HEK293T (cell line): ENCODE measurements at regions not wholly inside any gene's neighbourhood (a gene's known extent, or its start where the extent isn't known, plus 50 kb on each side); places are given as distances from the start of the nearest gene placed in this dataset.

ENCODE experiments used
- CTCF ChIA-PET: fragments of 350-600 bp; formaldehyde crosslinking; extraction: SDS; loops from one replicate; lab custom pipeline; 2021; ENCODE audit warnings: antibody characterized with exemption, inconsistent platforms; lab: Yijun Ruan, JAX
- POLR2A ChIA-PET: fragments of 350-600 bp; formaldehyde crosslinking; extraction: SDS; loops from one replicate; lab custom pipeline; 2020; ENCODE audit warnings: antibody characterized with exemption, inconsistent platforms; lab: Yijun Ruan, JAX
- DNase-seq: peaks from one replicate; pipeline ENCODE4 v3.0.0; 2012; ENCODE audit warnings: mixed read lengths; ENCODE audit errors: extremely low spot score
- ARNT ChIP-seq: fragments of 450-650 bp; IDR thresholded peaks from 2 replicates; pipeline ENCODE4 v1.6.1; 2017; ENCODE audit warnings: mild to moderate bottlenecking
- BHLHE40 ChIP-seq: fragments of 450-650 bp; IDR thresholded peaks from 2 replicates; pipeline ENCODE4 v1.6.1; 2016; ENCODE audit warnings: mild to moderate bottlenecking, moderate library complexity, borderline replicate concordance
- CTBP1 ChIP-seq: fragments of 450-650 bp; IDR thresholded peaks from 2 replicates; pipeline ENCODE4 v1.6.1; 2016; ENCODE audit warnings: borderline replicate concordance
- ELF4 ChIP-seq: fragments of 450-650 bp; IDR thresholded peaks from 2 replicates; pipeline ENCODE4 v1.6.1; 2017; ENCODE audit warnings: antibody characterized with exemption
- FOXA1 ChIP-seq: fragments of 450-650 bp; IDR thresholded peaks from 2 replicates; pipeline ENCODE4 v1.6.1; 2016; ENCODE audit warnings: mild to moderate bottlenecking
- FOXK2 ChIP-seq: fragments of 450-650 bp; IDR thresholded peaks from 2 replicates; pipeline ENCODE4 v1.6.1; 2016; ENCODE audit warnings: mild to moderate bottlenecking
- FOXM1 ChIP-seq: fragments of 450-650 bp; IDR thresholded peaks from 2 replicates; pipeline ENCODE4 v1.6.1; 2017; ENCODE audit warnings: mild to moderate bottlenecking, borderline replicate concordance
- HDGF ChIP-seq: fragments of 450-650 bp; IDR thresholded peaks from 2 replicates; pipeline ENCODE4 v1.6.1; 2017; ENCODE audit warnings: antibody characterized with exemption, borderline replicate concordance
- L3MBTL2 ChIP-seq: fragments of 450-650 bp; conservative IDR thresholded peaks from 2 replicates; pipeline ENCODE4 v1.6.1; 2016; ENCODE audit warnings: mild to moderate bottlenecking
- LEF1 ChIP-seq: fragments of 450-650 bp; IDR thresholded peaks from 2 replicates; pipeline ENCODE4 v1.6.1; 2017; ENCODE audit warnings: mild to moderate bottlenecking, borderline replicate concordance
- NFRKB ChIP-seq: fragments of 450-650 bp; IDR thresholded peaks from 2 replicates; pipeline ENCODE4 v1.6.1; 2016; ENCODE audit warnings: mild to moderate bottlenecking, moderate library complexity
- PKNOX1 ChIP-seq: fragments of 450-650 bp; IDR thresholded peaks from 2 replicates; pipeline ENCODE4 v1.6.1; 2016
- SP1 ChIP-seq: fragments of 450-650 bp; IDR thresholded peaks from 2 replicates; pipeline ENCODE4 v1.6.1; 2017
- SUZ12 ChIP-seq: fragments of 450-650 bp; IDR thresholded peaks from 2 replicates; pipeline ENCODE4 v1.6.1; 2016; ENCODE audit warnings: mild to moderate bottlenecking
- TARDBP ChIP-seq: fragments of 450-650 bp; IDR thresholded peaks from 2 replicates; pipeline ENCODE4 v1.6.1; 2016
- ZNF384 ChIP-seq: fragments of 450-650 bp; IDR thresholded peaks from 2 replicates; pipeline ENCODE4 v1.6.1; 2016

- TF ChIP-seq FOXK2, result no peak
- no peak for TF ChIP-seq SP1
- no peak for TF ChIP-seq ZNF384
- TF ChIP-seq BHLHE40, result no peak
- TF ChIP-seq ARNT, result no peak
- TF ChIP-seq L3MBTL2, result no peak
- TF ChIP-seq SUZ12, result no peak
- no peak for TF ChIP-seq CTBP1
- no peak for TF ChIP-seq HDGF
- no peak for TF ChIP-seq NFRKB
- no peak for TF ChIP-seq ELF4
- ChIA-PET CTCF (no interaction called here), POLR2A (no interaction called here)
- DNase-seq, result no peak
Observed at GRCh38 chr3:26997226-26997625, 372.0 kb downstream of the NEK10 start.

- TF ChIP-seq FOXA1 (no peak), ARNT (no peak), PKNOX1 (no peak), ELF4 (no peak), ZNF384 (no peak), FOXM1 (no peak), LEF1 (no peak), HDGF (no peak)
- ChIA-PET POLR2A (no interaction called here), CTCF (no interaction called here)
- no peak for DNase-seq
Observed at GRCh38 chr3:27010834-27011233, 358.3 kb downstream of the NEK10 start.

GRCh38 chr3:27022096-27022761, 347.0 kb downstream of the NEK10 start:
- POLR2A ChIA-PET, result no interaction called here
- CTCF ChIA-PET, result no interaction called here
- no peak for DNase-seq
- TF ChIP-seq PKNOX1, result no peak
- TF ChIP-seq BHLHE40, result no peak

GRCh38 chr3:27024493-27024892, 344.7 kb downstream of the NEK10 start:
- TF ChIP-seq FOXA1, result no peak
- TF ChIP-seq HDGF, result no peak
- TF ChIP-seq LEF1, result no peak
- TF ChIP-seq ZNF384, result no peak
- TF ChIP-seq FOXK2, result no peak
- no peak for TF ChIP-seq TARDBP
- TF ChIP-seq NFRKB, result no peak
- TF ChIP-seq ELF4, result no peak
- no peak for TF ChIP-seq CTBP1
- ChIA-PET CTCF (no interaction called here), POLR2A (no interaction called here)
- DNase-seq, result no peak

- no peak for TF ChIP-seq CTBP1
- no peak for TF ChIP-seq SUZ12
- no peak for TF ChIP-seq NFRKB
- TF ChIP-seq SP1, result no peak
- no peak for TF ChIP-seq ELF4
- TF ChIP-seq PKNOX1, result no peak
- TF ChIP-seq BHLHE40, result no peak
- TF ChIP-seq ARNT, result no peak
- TF ChIP-seq L3MBTL2, result no peak
- TF ChIP-seq FOXK2, result no peak
- no peak for TF ChIP-seq TARDBP
- TF ChIP-seq LEF1, result no peak
- no peak for TF ChIP-seq HDGF
- no peak for TF ChIP-seq FOXM1
- no peak for TF ChIP-seq ZNF384
- no peak for TF ChIP-seq FOXA1
- POLR2A ChIA-PET, result no interaction called here
- CTCF ChIA-PET, result no interaction called here
- DNase-seq, result no peak
Observed at GRCh38 chr3:27025718-27026117, 343.5 kb downstream of the NEK10 start.

GRCh38 chr3:27031476-27031875, 337.7 kb downstream of the NEK10 start:
- POLR2A ChIA-PET, result no interaction called here

GRCh38 chr3:27034255-27034654, 334.9 kb downstream of the NEK10 start:
- TF ChIP-seq HDGF (no peak), LEF1 (no peak), TARDBP (no peak), FOXM1 (no peak)
- CTCF ChIA-PET, result no interaction called here
- no peak for DNase-seq
- POLR2A ChIA-PET, result no interaction called here

More at GRCh38 chr3:27031476-27031875, 337.7 kb downstream of the NEK10 start:
- no peak for TF ChIP-seq ARNT
- TF ChIP-seq ZNF384, result no peak
- no peak for DNase-seq
- CTCF ChIA-PET, result no interaction called here
